GM12892 (cell line): ENCODE measurements at regions not wholly inside any gene's neighbourhood (a gene's known extent, or its start where the extent isn't known, plus 50 kb on each side); places are given as distances from the start of the nearest gene placed in this dataset.

Source experiments
- POLR2AphosphoS5 ChIP-seq: IDR thresholded peaks from 2 replicates; pipeline ENCODE4 v1.6.1; 2011; ENCODE audit warnings: low read depth, low read length, control low read depth
- TAF1 ChIP-seq: IDR thresholded peaks from 2 replicates; pipeline ENCODE4 v1.6.1; 2011; ENCODE audit warnings: low read depth, mild to moderate bottlenecking, control low read depth, low read length, borderline replicate concordance

GRCh38 chr2:22673529-22673928 is 711.5 kb upstream of the KLHL29 start:
- TF ChIP-seq POLR2AphosphoS5, result no peak
- TF ChIP-seq TAF1, result no peak
